Loucy (cell line): ENCODE measurements at regions not wholly inside any gene's neighbourhood (a gene's known extent, or its start where the extent isn't known, plus 50 kb on each side); places are given as distances from the start of the nearest gene placed in this dataset.

Source experiments
- CTCF ChIP-seq: fragments of 200-600 bp; sonication (generic); conservative IDR thresholded peaks from 2 replicates; pipeline ENCODE4 v1.5.1; 2014; ENCODE audit warnings: mild to moderate bottlenecking, antibody characterized with exemption, low read length
- EZH2phosphoT487 ChIP-seq: fragments of 200-600 bp; IDR thresholded peaks from 2 replicates; pipeline ENCODE4 v1.6.1; 2018; ENCODE audit warnings: antibody characterized with exemption, mild to moderate bottlenecking, moderate library complexity, borderline replicate concordance

- TF ChIP-seq CTCF (no peak), EZH2phosphoT487 (no peak)
Measured at GRCh38 chr12:127245437-127245836, 1021.5 kb upstream of the TMEM132C start.
